ENCODE measurements at regions not wholly inside any gene's neighbourhood (a gene's known extent, or its start where the extent isn't known, plus 50 kb on each side); places are given as distances from the start of the nearest gene placed in this dataset.

DNA sequence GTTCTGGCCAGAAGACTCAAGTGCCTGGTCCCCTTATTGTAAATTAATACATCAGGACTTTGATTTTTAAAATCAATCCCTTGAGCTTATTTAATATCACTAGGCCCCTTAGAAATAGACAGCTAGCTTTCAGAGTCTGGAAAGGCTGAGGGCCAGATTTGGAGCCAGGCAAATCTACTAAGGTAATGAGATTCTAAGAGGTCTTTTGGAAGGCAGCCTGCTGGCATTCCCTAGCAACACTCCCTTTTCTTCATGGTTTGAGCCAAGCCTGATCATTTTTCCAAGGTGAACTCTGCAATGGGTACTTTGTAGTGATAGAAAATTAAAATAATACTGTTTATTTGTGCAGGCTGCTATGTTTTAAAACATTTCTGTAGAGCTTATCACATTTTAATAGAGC, 378.5 kb downstream of the FAT4 start:
- DNase-seq (ENCODE audit: low spot score) = no peak

DNA sequence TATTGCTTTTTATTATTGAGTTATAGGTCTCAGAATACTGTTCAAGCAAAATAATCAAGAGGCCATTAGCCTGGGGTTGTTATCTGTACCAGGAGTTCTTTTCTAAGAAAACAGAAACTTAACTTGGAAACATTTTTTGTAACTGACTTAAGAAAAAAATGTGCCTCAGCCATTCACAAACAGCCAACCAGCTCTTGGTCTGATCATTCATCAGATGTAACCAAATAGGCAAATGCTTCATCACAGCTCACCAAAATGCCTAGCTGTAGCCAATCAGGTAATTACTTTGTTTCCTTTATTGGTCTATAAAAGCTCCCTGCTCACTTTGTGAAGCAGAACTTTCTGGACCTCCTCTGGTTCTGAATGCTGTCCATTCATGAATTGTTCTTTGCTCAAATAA, 387.7 kb downstream of the FAT4 start:
- DNase-seq (ENCODE audit: low spot score) = no peak

DNA sequence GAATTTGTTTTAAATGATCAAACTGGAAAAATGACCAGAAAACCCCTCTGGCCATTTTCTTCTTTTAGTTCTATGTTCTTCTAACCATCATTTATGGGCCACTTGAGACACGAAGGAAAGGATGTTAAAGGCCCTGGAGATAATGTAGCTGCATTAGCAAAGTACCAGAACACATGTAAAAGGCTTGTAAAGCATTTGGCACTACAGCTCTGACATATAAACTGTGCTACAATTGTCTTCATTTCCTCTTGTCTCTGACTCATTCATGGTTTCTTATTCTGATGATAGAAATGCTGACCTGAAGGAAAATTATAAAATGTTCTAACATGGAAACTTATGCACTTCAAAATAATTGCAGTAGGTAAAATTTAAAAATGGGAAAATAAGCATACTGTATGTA, 388.7 kb downstream of the FAT4 start:
- DNase-seq (ENCODE audit: low spot score) = no peak

DNA sequence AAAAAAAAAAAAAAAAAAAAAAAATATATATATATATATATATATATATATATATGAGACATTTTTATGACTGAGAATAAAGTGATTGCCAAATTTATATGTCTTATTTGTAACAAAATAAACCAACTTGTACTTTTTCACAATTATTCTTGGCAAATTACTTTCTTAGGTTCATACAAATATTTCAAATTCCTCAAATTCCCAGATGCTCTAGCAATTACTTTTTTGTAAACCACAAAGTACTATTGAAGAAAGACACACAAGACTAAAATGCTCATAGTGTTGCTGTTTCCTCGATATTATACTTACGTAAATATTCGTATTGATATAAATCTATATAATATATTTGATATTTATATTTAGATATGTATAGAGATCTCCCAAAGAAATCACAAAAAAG, 390.0 kb downstream of the FAT4 start:
- no peak for DNase-seq (ENCODE audit: low spot score)

DNA sequence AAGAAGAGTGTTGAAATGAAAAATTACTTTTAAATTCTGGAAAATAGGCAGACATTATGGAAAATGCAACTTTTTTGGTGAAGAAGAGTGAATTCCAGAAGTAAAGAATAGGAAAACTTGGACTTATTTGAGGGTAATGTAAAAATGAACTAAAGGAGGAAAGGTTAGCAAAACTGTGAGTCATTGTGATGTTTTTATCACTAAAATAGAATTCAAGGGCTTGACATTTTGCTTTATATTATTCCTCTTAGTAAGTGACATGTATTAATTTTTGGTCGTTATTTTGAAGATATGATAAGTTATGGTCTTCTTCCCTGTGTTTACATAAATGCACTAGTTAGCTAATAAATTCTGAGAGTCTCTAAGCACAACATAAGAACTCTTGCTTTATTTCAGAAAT, 390.9 kb downstream of the FAT4 start:
- no peak for DNase-seq (ENCODE audit: low spot score)

DNA sequence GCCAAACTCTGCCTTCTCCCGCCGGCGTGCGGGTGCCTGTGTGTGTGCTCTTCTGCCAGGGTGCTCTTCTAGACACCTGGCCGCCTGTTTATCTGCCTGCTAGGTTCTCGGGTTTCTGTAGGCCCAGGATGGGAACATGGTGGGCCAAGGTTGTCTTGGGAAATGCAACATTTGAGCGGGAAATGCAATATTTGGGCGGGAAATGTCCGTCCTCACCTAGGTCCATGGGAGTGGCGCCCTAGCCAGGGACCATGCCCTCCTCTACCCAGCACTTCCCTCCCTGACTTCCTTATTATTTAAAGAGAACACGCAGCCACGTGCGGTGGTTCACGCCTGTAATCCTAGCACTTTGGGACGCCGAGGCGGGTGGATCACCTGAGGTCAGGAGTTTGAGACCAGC, 392.6 kb downstream of the FAT4 start:
- no peak for DNase-seq (ENCODE audit: low spot score)

DNA sequence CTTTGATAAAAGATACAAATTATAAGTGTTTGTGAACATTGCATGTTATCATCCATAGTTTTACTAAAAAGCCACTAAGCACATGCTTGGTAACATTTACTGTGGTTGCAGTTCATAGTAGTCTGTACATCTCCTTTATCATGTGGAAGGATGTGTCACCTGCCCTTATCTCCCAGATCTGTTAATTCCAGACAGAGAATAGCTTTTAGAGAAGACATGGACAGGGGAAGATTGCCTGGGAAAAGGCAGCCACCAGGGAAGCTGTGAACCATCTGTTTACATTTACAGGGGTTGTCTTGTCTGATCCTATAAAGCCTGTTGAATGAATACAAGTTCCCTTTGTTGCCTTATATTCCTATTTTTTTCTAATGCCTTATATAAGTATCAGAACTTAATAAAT, 396.0 kb downstream of the FAT4 start:
- no peak for DNase-seq (ENCODE audit: low spot score)

DNA sequence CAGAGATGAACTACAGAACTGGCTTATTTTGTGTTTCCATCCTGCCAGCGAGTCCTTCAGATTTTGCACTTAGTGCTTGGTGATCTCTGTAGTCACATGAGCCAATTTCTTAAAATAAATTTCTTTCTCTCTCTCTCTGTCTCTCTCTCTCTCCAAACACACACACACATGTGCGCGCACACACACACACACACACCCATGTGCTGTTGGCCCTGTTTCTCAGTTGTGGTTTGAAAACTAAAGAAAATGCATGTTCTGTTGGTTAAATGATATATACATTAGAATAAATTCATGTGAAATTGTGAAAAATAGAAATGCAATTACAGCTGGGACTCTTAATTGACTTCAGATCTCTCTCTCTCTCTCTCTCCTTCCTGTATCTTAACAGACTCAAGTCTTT, 399.3 kb downstream of the FAT4 start:
- no peak for DNase-seq (ENCODE audit: low spot score)

DNA sequence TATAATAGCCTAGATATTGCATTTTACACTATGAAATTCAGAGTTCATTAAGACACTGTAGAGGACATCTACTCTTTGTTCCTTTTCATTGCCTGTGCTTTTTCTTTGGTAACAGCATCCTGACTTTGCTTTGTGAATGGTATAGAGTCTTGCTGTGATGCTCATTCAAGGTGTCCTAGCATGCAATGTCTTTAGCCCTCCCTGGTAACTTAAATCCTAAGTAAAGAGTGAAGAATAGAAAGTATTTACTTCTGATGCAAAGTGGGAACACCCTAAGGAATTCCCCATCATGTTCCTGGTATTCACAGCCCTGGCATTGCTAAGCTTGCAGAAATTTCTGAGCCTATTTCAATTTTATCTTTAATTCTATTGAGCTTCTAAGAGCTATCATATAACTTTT, 400.1 kb downstream of the FAT4 start:
- no peak for DNase-seq (ENCODE audit: low spot score)

DNA sequence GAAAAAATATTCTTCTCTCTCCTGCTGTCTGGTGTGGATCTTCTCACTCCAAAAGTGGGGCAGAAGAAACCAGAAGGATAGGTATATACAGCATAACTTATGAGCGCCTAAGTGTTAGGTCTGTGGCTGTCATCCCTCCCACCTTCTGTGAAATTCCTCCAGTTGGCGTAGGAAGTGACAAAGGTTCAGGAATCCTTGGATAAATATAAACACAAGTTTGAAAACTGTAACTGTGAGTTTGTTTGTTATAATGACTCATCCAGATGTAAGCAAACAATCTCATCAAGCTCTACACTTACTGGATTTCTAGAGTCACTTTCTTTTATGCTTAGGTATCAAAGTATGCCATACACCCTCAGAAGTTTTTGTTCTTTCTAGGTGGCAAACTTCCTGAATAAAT, 405.2 kb downstream of the FAT4 start:
- DNase-seq (ENCODE audit: low spot score) = no peak

DNA sequence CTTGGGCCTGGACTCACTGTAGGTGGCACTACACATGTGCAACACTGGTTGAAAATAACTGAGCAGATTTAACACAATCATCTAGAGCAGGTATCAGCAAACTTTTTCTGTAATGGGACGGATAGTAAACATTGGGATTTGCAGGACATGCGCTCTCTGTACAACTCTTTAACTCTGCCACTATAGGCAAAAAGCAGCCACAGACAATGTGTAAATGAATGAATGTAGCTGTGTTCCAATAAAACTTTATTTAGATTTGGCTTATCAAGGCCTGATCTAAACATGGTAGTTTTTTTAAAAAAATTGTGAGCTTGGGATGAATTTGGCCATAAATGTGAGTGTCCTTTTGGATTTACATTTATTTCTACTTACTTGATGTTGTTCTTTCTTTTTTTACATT, 407.3 kb downstream of the FAT4 start:
- DNase-seq (ENCODE audit: low spot score) = no peak

DNA sequence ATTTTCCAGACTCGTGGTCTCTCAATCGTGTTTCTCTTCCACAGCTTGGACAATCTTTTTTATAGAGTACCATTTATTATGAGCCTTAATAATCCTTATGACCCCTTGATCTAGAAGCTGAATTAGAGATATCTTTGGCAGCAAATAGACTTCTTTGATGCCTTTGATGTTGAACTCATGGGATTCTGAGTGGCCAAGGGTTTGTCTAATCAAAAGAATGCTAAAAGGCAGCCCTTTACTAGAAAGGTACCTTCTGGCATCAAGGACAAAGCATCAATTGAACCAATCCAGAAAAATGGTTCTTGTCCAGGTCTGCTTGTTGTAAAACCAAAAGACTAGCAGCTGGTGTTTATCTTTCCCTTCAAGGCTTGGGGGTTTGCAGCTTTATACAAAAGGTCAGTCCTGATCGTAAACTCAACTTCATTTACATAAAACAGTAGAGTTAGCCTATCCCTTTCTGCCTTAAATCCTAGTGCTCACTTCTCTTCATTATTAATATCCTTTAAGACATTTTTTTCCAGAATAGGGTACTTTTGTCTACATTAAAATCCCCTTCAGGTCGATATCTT, 411.3 kb downstream of the FAT4 start:
- no peak for DNase-seq (ENCODE audit: low spot score)

DNA sequence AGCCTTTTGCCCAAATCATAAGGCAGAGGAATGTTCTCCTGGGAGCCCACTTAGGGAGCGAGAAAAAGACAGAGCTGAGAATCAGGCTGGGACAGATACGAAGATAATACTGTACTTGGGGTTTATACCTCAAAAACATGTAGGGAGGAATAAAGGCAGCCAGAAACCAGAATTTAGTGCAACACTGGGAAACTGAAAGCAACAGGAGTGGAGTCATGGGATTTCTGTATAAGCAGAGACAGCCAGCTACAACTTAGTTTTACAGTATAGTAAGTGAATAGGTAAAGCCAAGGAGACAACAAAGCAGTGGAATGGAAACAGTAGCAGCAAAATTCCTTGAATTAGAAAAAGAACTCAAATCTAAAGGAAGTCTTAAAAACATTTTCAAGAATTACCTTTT, 413.2 kb downstream of the FAT4 start:
- no peak for DNase-seq (ENCODE audit: low spot score)

DNA sequence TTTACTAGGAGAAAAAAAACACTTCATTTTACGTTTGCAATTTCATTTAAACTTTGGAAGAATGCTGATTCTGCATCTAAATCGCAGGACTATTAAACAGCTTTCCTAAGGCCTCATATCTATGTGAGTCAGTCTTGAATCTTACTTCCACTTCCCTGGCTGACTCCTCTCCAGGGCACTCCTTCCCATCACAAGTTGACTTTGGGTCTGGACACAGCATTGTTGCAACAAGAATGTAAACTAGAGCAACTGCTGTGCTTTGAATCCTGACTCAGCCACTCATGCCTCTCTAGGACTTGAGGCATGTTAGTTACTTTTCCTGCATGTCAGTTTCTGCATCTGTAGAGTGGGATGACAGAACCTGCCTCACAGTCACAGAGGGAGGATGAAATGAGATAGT, 413.8 kb downstream of the FAT4 start:
- DNase-seq (ENCODE audit: low spot score) = no peak

DNA sequence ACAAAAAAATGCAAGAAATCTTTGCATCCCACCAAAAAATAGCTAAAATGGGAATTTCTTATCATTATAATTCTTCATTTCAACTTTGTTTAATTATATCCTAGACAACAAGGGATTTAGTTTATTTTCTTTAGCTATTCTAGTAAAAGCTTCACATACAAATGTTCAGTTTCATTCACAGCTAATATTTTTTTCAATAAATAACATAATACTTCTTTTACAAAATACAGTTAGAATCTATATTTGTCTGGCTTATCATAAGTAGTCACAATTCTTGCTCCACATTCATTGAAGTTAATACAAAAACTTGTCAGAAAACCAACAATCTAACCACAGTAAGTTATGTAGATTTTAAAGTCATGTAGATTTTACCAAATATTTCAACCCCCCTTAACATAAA, 414.4 kb downstream of the FAT4 start:
- DNase-seq (ENCODE audit: low spot score) = no peak

DNA sequence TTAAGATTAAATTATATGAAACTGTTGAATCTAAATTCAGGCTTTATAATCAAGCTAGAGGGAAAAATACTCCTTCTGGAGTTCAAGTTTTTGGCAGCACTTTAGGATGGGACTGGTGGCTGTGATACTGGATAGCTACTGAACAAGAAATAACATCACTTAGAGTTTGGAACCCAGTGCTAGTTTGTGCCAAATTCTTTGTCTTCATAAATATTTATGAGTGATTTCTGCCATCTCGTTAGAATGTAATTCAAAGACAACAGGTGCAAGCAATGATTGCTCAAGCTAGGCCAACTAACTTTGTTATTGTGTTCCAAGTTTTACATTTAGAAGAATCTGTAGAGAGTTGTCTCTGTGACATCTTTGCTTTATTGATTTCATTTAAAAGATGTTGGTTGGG, 417.9 kb downstream of the FAT4 start:
- DNase-seq (ENCODE audit: low spot score) = no peak

DNA sequence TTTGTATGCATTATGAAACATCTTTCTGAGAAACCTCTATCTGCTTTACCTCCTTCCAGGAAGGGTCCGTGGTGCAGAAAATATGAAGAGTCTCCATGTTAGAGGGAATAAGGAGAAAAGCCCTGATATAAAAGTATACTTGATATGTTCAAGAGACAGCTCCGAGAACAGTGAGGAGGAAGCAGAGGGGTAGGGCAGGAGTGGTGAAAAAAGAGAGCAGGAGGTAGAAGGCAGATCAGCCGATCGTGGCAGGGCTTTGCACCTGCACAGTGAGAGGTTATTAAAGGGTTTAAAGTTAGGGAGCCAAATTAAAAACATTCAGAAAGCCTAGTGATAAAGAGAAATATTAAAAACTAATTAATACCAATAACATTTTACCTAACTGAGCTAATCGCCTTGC, 419.7 kb downstream of the FAT4 start:
- DNase-seq (ENCODE audit: low spot score) = no peak

DNA sequence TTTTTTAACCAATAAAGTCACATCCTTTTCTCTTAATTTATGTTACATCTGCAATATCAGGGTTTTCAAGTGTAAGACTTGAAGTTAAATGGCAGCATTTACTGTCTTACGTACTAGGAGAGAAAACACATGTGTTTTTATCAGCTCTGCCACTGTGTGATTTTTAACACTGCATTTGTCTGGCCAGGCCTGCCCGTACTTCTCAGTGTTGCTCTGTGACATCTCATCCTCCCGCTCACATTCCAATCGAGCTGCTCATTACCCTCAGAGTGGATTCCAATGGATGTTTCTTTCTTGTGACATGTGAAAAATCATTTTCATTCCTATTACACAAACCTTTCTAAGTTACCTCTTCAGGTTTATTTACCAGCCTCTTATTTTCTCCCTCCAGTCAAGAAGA, 420.3 kb downstream of the FAT4 start:
- DNase-seq (ENCODE audit: low spot score) = no peak

DNA sequence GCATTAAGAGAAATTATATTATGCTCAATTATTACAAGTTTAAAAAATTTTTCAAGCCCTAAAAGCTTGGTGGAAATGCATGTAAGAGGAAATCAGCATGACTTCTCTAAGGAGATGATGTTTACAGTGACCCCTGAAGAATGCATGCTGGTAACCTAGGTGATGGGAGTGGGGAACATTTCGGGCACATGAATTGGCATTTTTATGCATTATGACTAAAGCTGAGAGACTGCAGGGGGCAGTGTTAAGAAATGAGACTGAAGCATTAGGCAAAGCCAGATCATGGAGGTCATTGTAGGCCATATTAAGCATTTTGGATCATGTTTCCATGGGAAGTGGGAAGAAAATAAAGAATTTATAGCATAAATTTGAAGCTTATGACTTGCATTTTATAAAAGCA, 421.3 kb downstream of the FAT4 start:
- no peak for DNase-seq (ENCODE audit: low spot score)

DNA sequence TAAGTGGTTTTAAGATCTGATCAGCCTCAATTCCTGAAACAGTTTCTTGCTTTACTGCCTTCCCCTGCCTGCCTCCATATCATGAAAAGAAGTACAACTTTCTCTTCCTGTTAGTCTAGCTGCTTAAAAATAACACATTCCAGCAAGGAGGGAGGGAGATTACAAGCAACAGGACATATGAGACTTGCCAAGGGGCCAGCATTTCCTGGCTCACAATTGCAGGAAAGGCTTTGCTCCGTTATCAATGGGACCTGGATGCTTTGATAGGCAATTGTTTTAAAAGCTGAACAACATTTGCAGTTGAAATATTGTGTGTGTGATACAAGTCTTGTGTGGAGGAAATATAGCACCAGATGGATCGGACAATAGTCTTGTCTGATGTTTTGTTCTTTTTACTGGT, 425.0 kb downstream of the FAT4 start:
- no peak for DNase-seq (ENCODE audit: low spot score)

DNA sequence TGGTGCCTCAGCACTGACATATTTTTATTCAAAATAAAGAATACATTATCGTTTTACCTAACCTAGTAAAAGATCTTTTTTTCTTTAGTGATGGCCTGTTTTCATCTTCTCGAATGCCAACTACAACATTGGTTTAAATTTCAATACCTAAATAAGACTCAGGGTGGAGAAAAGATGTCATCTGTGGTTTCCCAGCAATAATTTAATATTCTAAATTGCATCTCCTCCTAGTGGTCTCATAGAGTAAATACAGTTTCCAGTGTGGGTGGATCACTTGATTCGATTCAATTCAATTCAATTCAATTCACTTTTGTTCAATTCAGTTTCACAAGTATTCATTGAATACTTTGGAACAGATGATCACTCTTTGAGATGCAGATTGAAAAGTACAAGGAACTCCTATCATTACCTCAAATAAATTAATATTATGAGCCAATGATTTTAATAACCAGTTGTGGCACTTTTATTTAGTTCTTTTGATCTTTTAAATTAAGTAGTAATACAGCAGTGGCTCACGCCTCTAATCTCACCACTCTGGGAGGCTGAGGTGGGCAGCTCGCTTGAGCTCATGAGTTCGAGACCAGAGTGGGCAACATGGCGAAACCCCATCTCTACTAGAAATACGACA, 427.2 kb downstream of the FAT4 start:
- DNase-seq (ENCODE audit: low spot score) = no peak

DNA sequence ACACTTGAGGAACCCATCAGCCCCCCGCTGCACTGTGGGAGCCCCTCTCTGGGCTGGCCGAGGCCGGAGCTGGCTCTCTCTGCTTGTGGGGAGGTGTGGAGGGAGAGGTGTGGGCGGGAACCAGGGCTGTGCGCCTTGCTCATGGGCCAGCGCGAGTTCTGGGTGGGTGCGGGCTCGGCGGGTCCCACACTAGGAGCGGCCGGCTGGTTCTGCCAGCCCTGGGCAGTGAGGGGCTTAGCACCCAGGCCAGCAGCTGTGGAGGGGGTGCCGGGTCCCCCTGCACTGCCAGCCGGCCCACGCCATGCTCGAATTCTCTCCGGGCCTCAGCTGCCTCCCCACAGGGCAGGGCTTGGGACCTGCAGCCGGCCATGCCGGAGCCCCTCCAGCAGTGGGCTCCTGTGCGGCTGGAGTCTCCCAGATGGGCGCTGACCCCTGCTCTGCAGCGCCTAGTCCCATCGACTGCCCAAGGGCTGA, 430.2 kb downstream of the FAT4 start:
- DNase-seq (ENCODE audit: low spot score) = no peak

DNA sequence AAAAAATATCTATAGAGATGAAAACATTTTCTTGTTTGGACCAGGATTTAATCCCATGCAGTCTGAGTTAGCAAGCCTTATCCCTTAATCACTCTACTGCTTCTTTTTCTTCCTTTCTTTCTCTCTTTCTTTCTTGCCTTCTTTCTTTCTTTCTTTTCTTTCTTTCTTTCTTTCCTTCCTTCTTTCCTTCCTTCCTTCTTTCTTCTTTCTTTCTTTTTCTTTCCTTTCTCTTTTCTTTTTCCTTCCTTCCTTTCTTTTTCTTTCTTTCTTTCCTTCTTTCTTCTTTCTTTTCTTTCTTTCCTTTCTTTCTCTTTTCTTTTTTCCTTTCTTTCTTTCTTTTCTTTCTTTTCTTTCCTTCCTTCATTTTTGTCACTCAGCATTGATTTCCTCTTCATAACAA, 434.6 kb downstream of the FAT4 start:
- DNase-seq (ENCODE audit: low spot score) = no peak

DNA sequence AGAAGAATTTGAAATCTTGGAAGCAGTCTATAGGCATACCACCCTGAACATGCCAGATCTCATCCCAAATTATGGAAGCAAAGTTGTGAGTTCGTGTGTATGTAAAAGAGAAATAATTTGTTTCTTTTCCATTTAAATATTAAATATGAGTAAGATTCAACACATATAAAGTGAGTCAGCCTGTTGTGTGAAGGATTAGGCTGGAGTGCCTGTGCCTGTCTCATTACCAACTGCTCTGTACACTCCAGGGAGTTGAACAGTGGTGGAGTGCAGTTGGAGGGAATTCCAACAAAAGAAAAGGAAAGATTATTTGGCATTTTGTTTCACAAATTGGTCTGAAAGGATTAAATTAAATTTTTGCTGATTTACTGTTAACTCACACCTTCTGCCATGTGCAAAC, 435.6 kb downstream of the FAT4 start:
- no peak for DNase-seq (ENCODE audit: low spot score)
